ENCODE measurements at regions not wholly inside any gene's neighbourhood (a gene's known extent, or its start where the extent isn't known, plus 50 kb on each side); places are given as distances from the start of the nearest gene placed in this dataset.

DNA sequence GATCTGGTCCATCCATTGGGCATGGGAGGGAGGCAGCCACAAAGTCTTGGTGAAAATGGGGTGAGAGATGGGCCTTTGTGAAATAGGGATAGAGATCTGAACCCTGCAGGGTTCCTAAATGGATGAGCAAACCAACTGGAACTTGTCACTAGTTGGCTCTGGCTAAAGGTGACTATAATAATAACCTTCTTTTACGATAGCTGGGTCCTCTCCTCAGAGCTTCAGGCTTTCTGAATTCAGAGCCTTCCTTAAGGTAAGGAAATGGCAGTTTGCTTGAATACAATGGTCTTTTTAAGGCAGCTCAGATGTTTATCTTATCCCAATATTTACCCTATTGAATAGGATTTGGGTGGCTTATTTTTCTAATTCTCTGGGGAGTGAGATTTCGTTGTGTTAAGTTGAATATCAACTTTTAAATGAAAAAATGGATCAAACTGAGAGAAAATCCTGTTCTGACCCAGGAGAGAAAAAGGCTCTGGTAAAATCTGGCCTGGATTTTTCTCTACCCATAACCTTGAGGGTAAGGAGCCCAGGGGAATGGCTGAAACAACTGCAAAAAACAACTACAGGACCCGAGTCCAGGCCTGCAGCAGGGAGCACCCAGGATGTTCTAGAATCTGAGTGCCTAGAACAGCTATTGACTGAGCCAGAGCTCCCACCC is 61.1 kb upstream of the CXCR4 start:
- Histone ChIP-seq H3K4me2 (ENCODE audit: control insufficient read depth, insufficient read depth) (no peak overlapping the region), H3K27ac (ENCODE audit: control insufficient read depth, insufficient read depth) (no peak overlapping the region), H2AFZ (ENCODE audit: control insufficient read depth, low read depth, low read length) (no peak overlapping the region), H3K9ac (ENCODE audit: control insufficient read depth, insufficient read depth, low read length) (no peak overlapping the region), H3K79me2 (ENCODE audit: control insufficient read depth, insufficient read depth, low read length) (no peaks in the 10 kb centered on the region), H3K4me3 (no peak overlapping the region), H3K4me1 (ENCODE audit: control insufficient read depth, insufficient read depth, low read length) (no peaks in the 10 kb centered on the region), H4K20me1 (ENCODE audit: control insufficient read depth, insufficient read depth) (no peaks in the 10 kb centered on the region), H3K36me3 (ENCODE audit: control insufficient read depth in 2 of 2, insufficient read depth in 2 of 2, low read length in 1 of 2) (no peaks in the 10 kb centered on the region), H3K9me3 (replicated peaks; ENCODE audit: control insufficient read depth, insufficient read depth, low read length) (no peaks in the 10 kb centered on the region; the same call in 2 of the 3 replicates), H3K27me3 (replicated peaks in 1 of 2; ENCODE audit: control insufficient read depth in 2 of 2, insufficient read depth in 2 of 2, low read length in 1 of 2) (no peaks in the 10 kb centered on the region)
- no TSS peak for BruUV-seq (replicated peaks)
- POLR2A ChIA-PET, result interaction anchor here (0.6 to 1.2 kb wide), 2 partner anchors 10 to 171 kb away, joined by 3 to 8 read pairs; no protein-coding TSS in a partner anchor
- DNase-seq (ENCODE audit: low read depth, low spot score) (no peak), FAIRE-seq (no peak), ATAC-seq (no peak)
- CTCF ChIA-PET, result interaction anchor here (0.7 to 1.6 kb wide), 3 partner anchors 10 to 16 kb away, joined by 3 to 5 read pairs (median 3); no protein-coding TSS in a partner anchor
- TF ChIP-seq, protein P1, sequence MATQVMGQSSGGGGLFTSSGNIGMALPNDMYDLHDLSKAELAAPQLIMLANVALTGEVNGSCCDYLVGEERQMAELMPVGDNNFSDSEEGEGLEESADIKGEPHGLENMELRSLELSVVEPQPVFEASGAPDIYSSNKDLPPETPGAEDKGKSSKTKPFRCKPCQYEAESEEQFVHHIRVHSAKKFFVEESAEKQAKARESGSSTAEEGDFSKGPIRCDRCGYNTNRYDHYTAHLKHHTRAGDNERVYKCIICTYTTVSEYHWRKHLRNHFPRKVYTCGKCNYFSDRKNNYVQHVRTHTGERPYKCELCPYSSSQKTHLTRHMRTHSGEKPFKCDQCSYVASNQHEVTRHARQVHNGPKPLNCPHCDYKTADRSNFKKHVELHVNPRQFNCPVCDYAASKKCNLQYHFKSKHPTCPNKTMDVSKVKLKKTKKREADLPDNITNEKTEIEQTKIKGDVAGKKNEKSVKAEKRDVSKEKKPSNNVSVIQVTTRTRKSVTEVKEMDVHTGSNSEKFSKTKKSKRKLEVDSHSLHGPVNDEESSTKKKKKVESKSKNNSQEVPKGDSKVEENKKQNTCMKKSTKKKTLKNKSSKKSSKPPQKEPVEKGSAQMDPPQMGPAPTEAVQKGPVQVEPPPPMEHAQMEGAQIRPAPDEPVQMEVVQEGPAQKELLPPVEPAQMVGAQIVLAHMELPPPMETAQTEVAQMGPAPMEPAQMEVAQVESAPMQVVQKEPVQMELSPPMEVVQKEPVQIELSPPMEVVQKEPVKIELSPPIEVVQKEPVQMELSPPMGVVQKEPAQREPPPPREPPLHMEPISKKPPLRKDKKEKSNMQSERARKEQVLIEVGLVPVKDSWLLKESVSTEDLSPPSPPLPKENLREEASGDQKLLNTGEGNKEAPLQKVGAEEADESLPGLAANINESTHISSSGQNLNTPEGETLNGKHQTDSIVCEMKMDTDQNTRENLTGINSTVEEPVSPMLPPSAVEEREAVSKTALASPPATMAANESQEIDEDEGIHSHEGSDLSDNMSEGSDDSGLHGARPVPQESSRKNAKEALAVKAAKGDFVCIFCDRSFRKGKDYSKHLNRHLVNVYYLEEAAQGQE (IDR thresholded peaks at IDR 0.05; ENCODE audit: low read depth, low read length), result no peak
- TF ChIP-seq CBX5 (IDR thresholded peaks at IDR 0.05; ENCODE audit: low read depth) (no peak), POU2F2 (IDR thresholded peaks at IDR 0.05; ENCODE audit: borderline replicate concordance, low read depth, low read length) (no peak), TCF3 (IDR thresholded peaks at IDR 0.05; ENCODE audit: borderline replicate concordance, insufficient read depth, low read depth, low read length) (no peak), STAT3 (IDR thresholded peaks at IDR 0.05; ENCODE audit: low read depth, low read length) (no peak), CHD1 (IDR thresholded peaks at IDR 0.05; ENCODE audit: low read depth, low read length) (no peak), CEBPB (IDR thresholded peaks at IDR 0.05; ENCODE audit: borderline replicate concordance in 1 of 2, low read depth in 2 of 2, low read length in 2 of 2) (no peak), NFXL1 (IDR thresholded peaks at IDR 0.05; ENCODE audit: borderline replicate concordance) (no peak), RELA (IDR thresholded peaks at IDR 0.05; ENCODE audit: borderline replicate concordance, partially characterized antibody) (no peak), TARDBP (IDR thresholded peaks at IDR 0.05; ENCODE audit: borderline replicate concordance) (no peak)
- TF ChIP-seq, protein P2, sequence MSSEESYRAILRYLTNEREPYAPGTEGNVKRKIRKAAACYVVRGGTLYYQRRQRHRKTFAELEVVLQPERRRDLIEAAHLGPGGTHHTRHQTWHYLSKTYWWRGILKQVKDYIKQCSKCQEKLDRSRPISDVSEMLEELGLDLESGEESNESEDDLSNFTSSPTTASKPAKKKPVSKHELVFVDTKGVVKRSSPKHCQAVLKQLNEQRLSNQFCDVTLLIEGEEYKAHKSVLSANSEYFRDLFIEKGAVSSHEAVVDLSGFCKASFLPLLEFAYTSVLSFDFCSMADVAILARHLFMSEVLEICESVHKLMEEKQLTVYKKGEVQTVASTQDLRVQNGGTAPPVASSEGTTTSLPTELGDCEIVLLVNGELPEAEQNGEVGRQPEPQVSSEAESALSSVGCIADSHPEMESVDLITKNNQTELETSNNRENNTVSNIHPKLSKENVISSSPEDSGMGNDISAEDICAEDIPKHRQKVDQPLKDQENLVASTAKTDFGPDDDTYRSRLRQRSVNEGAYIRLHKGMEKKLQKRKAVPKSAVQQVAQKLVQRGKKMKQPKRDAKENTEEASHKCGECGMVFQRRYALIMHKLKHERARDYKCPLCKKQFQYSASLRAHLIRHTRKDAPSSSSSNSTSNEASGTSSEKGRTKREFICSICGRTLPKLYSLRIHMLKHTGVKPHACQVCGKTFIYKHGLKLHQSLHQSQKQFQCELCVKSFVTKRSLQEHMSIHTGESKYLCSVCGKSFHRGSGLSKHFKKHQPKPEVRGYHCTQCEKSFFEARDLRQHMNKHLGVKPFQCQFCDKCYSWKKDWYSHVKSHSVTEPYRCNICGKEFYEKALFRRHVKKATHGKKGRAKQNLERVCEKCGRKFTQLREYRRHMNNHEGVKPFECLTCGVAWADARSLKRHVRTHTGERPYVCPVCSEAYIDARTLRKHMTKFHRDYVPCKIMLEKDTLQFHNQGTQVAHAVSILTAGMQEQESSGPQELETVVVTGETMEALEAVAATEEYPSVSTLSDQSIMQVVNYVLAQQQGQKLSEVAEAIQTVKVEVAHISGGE (CRISPR knock-in tag; IDR thresholded peaks at IDR 0.05), result no peak
- in situ Hi-C loops (cut with MboI) (no loop called here), intact Hi-C loops (cut with micrococcal nuclease; ENCODE audit: unreplicated experiment) (no loop called here)
- SMC1A ChIA-PET (ENCODE audit: uncharacterized antibody, unreplicated experiment), result interaction anchor here (2.1 to 3.0 kb wide), 3 partner anchors 10 to 34 kb away, joined by 7 to 17 read pairs (median 10); no protein-coding TSS in a partner anchor
- 0% methylated on average over 3 of the region's 3 CpGs for whole genome bisulfite sequencing (ENCODE audit: insufficient coverage, insufficient replicate concordance, low lambda C conversion rate, missing lambda C conversion rate)
- RAD21 ChIA-PET (ENCODE audit: unreplicated experiment), result no interaction called here

Data from GM12878 (cell line).